GM23338 (cell line): ENCODE measurements at regions not wholly inside any gene's neighbourhood (a gene's known extent, or its start where the extent isn't known, plus 50 kb on each side); places are given as distances from the start of the nearest gene placed in this dataset.

ENCODE experiments used
- EZH2 ChIP-seq: fragments of 200-600 bp; sonication (generic); IDR thresholded peaks from one replicate; pipeline ENCODE4 v1.8.0; 2017; ENCODE audit warnings: antibody characterized with exemption, mild to moderate bottlenecking, low read depth; ENCODE audit not compliant: unreplicated experiment
- POLR2AphosphoS5 ChIP-seq: IDR thresholded peaks from 2 replicates; pipeline ENCODE4 v1.6.1; 2016; ENCODE audit warnings: antibody characterized with exemption, low read depth
- TF ChIP-seq, protein P1 (sequence below): fragments of 250-450 bp; sonication (Bioruptor Pico); IDR thresholded peaks from 2 replicates; pipeline ENCODE4 v1.5.0; 2020; ENCODE audit warnings: mild to moderate bottlenecking, moderate library complexity
- TF ChIP-seq, protein P2 (sequence below): IDR thresholded peaks from one replicate; pipeline ENCODE4 v1.6.1; 2018; ENCODE audit warnings: antibody characterized with exemption; ENCODE audit not compliant: unreplicated experiment

DNA sequence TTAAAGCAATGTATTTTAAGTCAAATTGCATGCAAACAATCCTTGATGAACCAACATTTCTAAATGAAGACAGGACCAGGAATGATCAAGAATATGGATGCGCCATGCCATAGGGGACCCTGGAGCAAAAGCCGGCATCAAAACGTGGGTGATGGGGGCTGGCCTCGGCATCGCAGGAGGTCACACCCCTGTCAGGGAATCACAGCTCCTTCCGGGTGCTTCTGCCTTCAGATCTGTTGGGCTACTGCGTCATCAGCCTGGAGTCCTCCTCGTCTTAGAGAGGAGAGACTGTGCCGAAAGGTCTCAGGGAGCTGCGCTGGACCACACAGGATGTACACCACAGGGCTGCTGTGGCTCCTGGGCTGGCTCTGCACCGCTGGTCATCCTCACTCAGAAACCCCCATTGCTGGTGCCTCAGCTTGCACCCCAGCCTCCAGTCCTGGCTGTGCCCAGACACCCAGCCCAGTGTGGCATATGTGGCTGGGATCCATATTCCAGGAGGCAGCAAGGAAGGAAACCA is 152.9 kb upstream of the PPP1R26 start (continued):
- TF ChIP-seq, protein P1, sequence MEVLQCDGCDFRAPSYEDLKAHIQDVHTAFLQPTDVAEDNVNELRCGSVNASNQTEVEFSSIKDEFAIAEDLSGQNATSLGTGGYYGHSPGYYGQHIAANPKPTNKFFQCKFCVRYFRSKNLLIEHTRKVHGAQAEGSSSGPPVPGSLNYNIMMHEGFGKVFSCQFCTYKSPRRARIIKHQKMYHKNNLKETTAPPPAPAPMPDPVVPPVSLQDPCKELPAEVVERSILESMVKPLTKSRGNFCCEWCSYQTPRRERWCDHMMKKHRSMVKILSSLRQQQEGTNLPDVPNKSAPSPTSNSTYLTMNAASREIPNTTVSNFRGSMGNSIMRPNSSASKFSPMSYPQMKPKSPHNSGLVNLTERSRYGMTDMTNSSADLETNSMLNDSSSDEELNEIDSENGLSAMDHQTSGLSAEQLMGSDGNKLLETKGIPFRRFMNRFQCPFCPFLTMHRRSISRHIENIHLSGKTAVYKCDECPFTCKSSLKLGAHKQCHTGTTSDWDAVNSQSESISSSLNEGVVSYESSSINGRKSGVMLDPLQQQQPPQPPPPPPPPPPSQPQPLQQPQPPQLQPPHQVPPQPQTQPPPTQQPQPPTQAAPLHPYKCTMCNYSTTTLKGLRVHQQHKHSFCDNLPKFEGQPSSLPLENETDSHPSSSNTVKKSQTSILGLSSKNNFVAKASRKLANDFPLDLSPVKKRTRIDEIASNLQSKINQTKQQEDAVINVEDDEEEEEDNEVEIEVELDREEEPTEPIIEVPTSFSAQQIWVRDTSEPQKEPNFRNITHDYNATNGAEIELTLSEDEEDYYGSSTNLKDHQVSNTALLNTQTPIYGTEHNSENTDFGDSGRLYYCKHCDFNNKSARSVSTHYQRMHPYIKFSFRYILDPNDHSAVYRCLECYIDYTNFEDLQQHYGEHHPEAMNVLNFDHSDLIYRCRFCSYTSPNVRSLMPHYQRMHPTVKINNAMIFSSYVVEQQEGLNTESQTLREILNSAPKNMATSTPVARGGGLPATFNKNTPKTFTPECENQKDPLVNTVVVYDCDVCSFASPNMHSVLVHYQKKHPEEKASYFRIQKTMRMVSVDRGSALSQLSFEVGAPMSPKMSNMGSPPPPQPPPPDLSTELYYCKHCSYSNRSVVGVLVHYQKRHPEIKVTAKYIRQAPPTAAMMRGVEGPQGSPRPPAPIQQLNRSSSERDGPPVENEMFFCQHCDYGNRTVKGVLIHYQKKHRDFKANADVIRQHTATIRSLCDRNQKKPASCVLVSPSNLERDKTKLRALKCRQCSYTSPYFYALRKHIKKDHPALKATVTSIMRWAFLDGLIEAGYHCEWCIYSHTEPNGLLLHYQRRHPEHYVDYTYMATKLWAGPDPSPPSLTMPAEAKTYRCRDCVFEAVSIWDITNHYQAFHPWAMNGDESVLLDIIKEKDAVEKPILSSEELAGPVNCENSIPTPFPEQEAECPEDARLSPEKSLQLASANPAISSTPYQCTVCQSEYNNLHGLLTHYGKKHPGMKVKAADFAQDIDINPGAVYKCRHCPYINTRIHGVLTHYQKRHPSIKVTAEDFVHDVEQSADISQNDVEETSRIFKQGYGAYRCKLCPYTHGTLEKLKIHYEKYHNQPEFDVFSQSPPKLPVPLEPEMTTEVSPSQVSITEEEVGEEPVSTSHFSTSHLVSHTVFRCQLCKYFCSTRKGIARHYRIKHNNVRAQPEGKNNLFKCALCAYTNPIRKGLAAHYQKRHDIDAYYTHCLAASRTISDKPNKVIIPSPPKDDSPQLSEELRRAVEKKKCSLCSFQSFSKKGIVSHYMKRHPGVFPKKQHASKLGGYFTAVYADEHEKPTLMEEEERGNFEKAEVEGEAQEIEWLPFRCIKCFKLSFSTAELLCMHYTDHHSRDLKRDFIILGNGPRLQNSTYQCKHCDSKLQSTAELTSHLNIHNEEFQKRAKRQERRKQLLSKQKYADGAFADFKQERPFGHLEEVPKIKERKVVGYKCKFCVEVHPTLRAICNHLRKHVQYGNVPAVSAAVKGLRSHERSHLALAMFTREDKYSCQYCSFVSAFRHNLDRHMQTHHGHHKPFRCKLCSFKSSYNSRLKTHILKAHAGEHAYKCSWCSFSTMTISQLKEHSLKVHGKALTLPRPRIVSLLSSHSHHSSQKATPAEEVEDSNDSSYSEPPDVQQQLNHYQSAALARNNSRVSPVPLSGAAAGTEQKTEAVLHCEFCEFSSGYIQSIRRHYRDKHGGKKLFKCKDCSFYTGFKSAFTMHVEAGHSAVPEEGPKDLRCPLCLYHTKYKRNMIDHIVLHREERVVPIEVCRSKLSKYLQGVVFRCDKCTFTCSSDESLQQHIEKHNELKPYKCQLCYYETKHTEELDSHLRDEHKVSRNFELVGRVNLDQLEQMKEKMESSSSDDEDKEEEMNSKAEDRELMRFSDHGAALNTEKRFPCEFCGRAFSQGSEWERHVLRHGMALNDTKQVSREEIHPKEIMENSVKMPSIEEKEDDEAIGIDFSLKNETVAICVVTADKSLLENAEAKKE (CRISPR knock-in tag) = no peak
- TF ChIP-seq, protein P2, sequence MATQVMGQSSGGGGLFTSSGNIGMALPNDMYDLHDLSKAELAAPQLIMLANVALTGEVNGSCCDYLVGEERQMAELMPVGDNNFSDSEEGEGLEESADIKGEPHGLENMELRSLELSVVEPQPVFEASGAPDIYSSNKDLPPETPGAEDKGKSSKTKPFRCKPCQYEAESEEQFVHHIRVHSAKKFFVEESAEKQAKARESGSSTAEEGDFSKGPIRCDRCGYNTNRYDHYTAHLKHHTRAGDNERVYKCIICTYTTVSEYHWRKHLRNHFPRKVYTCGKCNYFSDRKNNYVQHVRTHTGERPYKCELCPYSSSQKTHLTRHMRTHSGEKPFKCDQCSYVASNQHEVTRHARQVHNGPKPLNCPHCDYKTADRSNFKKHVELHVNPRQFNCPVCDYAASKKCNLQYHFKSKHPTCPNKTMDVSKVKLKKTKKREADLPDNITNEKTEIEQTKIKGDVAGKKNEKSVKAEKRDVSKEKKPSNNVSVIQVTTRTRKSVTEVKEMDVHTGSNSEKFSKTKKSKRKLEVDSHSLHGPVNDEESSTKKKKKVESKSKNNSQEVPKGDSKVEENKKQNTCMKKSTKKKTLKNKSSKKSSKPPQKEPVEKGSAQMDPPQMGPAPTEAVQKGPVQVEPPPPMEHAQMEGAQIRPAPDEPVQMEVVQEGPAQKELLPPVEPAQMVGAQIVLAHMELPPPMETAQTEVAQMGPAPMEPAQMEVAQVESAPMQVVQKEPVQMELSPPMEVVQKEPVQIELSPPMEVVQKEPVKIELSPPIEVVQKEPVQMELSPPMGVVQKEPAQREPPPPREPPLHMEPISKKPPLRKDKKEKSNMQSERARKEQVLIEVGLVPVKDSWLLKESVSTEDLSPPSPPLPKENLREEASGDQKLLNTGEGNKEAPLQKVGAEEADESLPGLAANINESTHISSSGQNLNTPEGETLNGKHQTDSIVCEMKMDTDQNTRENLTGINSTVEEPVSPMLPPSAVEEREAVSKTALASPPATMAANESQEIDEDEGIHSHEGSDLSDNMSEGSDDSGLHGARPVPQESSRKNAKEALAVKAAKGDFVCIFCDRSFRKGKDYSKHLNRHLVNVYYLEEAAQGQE = no peak
- TF ChIP-seq POLR2AphosphoS5 (no peak), EZH2 (no peak)
